ENCODE measurements at regions not wholly inside any gene's neighbourhood (a gene's known extent, or its start where the extent isn't known, plus 50 kb on each side); places are given as distances from the start of the nearest gene placed in this dataset.

GRCh38 chr3:193884027-193884426, 251.9 kb upstream of the HES1 start:
- no peak for DNase-seq (ENCODE audit: low read depth)
- no peak overlapping the region for H3K4me3 ChIP-seq (ENCODE audit: low read depth, low read length)
- TF ChIP-seq CTCF (IDR thresholded peaks at IDR 0.05; ENCODE audit: low read depth, low read length) (no peak), MAX (IDR thresholded peaks at IDR 0.05; ENCODE audit: low read depth, low read length) (no peak), POLR2A (IDR thresholded peaks at IDR 0.05; ENCODE audit: extremely low read depth, insufficient read length) (no peak), MYC (IDR thresholded peaks at IDR 0.05; ENCODE audit: low read depth, low read length) (no peak)

- no peak for DNase-seq (ENCODE audit: low read depth)
These were observed 251.3 kb upstream of the HES1 start for GRCh38 chr3:193884652-193885051.

GRCh38 chr3:193885832-193886231, 250.1 kb upstream of the HES1 start:
- no peak for DNase-seq (ENCODE audit: low read depth)
- H3K4me3 ChIP-seq (ENCODE audit: low read depth, low read length), result no peak overlapping the region
- TF ChIP-seq MYC (IDR thresholded peaks at IDR 0.05; ENCODE audit: low read depth, low read length) (no peak), POLR2A (IDR thresholded peaks at IDR 0.05; ENCODE audit: extremely low read depth, insufficient read length) (no peak), CTCF (IDR thresholded peaks at IDR 0.05; ENCODE audit: low read depth, low read length) (no peak), MAX (IDR thresholded peaks at IDR 0.05; ENCODE audit: low read depth, low read length) (no peak)

More at GRCh38 chr3:193884652-193885051, 251.3 kb upstream of the HES1 start:
- no peak overlapping the region for H3K4me3 ChIP-seq (ENCODE audit: low read depth, low read length)
- TF ChIP-seq POLR2A (IDR thresholded peaks at IDR 0.05; ENCODE audit: extremely low read depth, insufficient read length) (no peak), MYC (IDR thresholded peaks at IDR 0.05; ENCODE audit: low read depth, low read length) (no peak), CTCF (IDR thresholded peaks at IDR 0.05; ENCODE audit: low read depth, low read length) (no peak), MAX (IDR thresholded peaks at IDR 0.05; ENCODE audit: low read depth, low read length) (no peak)

GRCh38 chr3:193890016-193890897, 245.7 kb upstream of the HES1 start:
- no peak for DNase-seq (ENCODE audit: low read depth)
- H3K4me3 ChIP-seq (ENCODE audit: low read depth, low read length), result no peak overlapping the region
- TF ChIP-seq MAX (IDR thresholded peaks at IDR 0.05; ENCODE audit: low read depth, low read length), result no peak

- H3K4me3 ChIP-seq (ENCODE audit: low read depth, low read length), result no peak overlapping the region
- TF ChIP-seq MYC (IDR thresholded peaks at IDR 0.05; ENCODE audit: low read depth, low read length), result no peak
- TF ChIP-seq CTCF (IDR thresholded peaks at IDR 0.05; ENCODE audit: low read depth, low read length), result no peak
- no peak for TF ChIP-seq POLR2A (IDR thresholded peaks at IDR 0.05; ENCODE audit: extremely low read depth, insufficient read length)
- TF ChIP-seq MAX (IDR thresholded peaks at IDR 0.05; ENCODE audit: low read depth, low read length), result no peak
- peak; percentile 73 for DNase-seq (ENCODE audit: low read depth)
These were observed 241.7 kb upstream of the HES1 start for GRCh38 chr3:193894121-193894863.

GRCh38 chr3:193895409-193895808, 240.5 kb upstream of the HES1 start:
- TF ChIP-seq MYC (IDR thresholded peaks at IDR 0.05; ENCODE audit: low read depth, low read length) (no peak), CTCF (IDR thresholded peaks at IDR 0.05; ENCODE audit: low read depth, low read length) (no peak), POLR2A (IDR thresholded peaks at IDR 0.05; ENCODE audit: extremely low read depth, insufficient read length) (no peak), MAX (IDR thresholded peaks at IDR 0.05; ENCODE audit: low read depth, low read length) (no peak)
- no peak for DNase-seq (ENCODE audit: low read depth)
- H3K4me3 ChIP-seq (ENCODE audit: low read depth, low read length), result no peak overlapping the region
